NCI-H748 (cell line): ENCODE measurements at regions not wholly inside any gene's neighbourhood (a gene's known extent, or its start where the extent isn't known, plus 50 kb on each side); places are given as distances from the start of the nearest gene placed in this dataset.

Experiments
- DNase-seq: peaks from one replicate; lab custom pipeline; 2025; ENCODE audit not compliant: unreplicated experiment; lab: John Stamatoyannopoulos, UW

GRCh38 chr15:96720251-96720650 lies 389.8 kb downstream of the NR2F2 start:
- peak; percentile 4 for DNase-seq

GRCh38 chr15:96720656-96721055 lies 390.2 kb downstream of the NR2F2 start:
- DNase-seq: no peak

GRCh38 chr15:96728591-96728990 lies 398.1 kb downstream of the NR2F2 start:
- peak; percentile 15 for DNase-seq

GRCh38 chr15:96732704-96733103 lies 402.2 kb downstream of the NR2F2 start:
- no peak for DNase-seq

- no peak for DNase-seq
Measured at GRCh38 chr15:96733721-96734120, 403.2 kb downstream of the NR2F2 start.

- DNase-seq: no peak
Measured at GRCh38 chr15:96735632-96736240, 405.2 kb downstream of the NR2F2 start.

- DNase-seq: no peak
Measured at GRCh38 chr15:96736384-96736783, 405.9 kb downstream of the NR2F2 start.

- DNase-seq: no peak
Measured at GRCh38 chr15:96737408-96737807, 406.9 kb downstream of the NR2F2 start.

GRCh38 chr15:96746665-96747064 lies 416.2 kb downstream of the NR2F2 start:
- DNase-seq: peak; percentile 62

- DNase-seq: no peak
Measured at GRCh38 chr15:96747291-96747690, 416.8 kb downstream of the NR2F2 start.

GRCh38 chr15:96750361-96750760 lies 419.9 kb downstream of the NR2F2 start:
- DNase-seq: no peak

GRCh38 chr15:96756146-96756545 lies 425.6 kb downstream of the NR2F2 start:
- no peak for DNase-seq

GRCh38 chr15:96756656-96757055 lies 426.2 kb downstream of the NR2F2 start:
- DNase-seq: no peak

- no peak for DNase-seq
Measured at GRCh38 chr15:96762566-96762965, 432.1 kb downstream of the NR2F2 start.

- no peak for DNase-seq
Measured at GRCh38 chr15:96764501-96764900, 434.0 kb downstream of the NR2F2 start.

- DNase-seq: no peak
Measured at GRCh38 chr15:96764946-96765345, 434.4 kb downstream of the NR2F2 start.

- no peak for DNase-seq
Measured at GRCh38 chr15:96766366-96766765, 435.9 kb downstream of the NR2F2 start.

- DNase-seq: no peak
Measured at GRCh38 chr15:96767703-96768434, 437.4 kb downstream of the NR2F2 start.

- DNase-seq: no peak
Measured at GRCh38 chr15:96768435-96768789, 437.9 kb downstream of the NR2F2 start.

GRCh38 chr15:96771035-96771434 lies 440.5 kb downstream of the NR2F2 start:
- DNase-seq: no peak

- DNase-seq: no peak
Measured at GRCh38 chr15:96774216-96774615, 443.7 kb downstream of the NR2F2 start.

- no peak for DNase-seq
Measured at GRCh38 chr15:96783746-96784145, 453.2 kb downstream of the NR2F2 start.

GRCh38 chr15:96790004-96790403 lies 459.5 kb downstream of the NR2F2 start:
- no peak for DNase-seq
